Hindlimb muscle (tissue), 1 donor: ENCODE measurements at regions not wholly inside any gene's neighbourhood (a gene's known extent, or its start where the extent isn't known, plus 50 kb on each side); places are given as distances from the start of the nearest gene placed in this dataset.

Source experiments
- DNase-seq: peaks from one replicate; pipeline ENCODE4 v3.0.0-alpha.2; 2013

GRCh38 chr3:31391150-31391549, 141.6 kb upstream of the STT3B start:
- DNase-seq = no peak

DNA sequence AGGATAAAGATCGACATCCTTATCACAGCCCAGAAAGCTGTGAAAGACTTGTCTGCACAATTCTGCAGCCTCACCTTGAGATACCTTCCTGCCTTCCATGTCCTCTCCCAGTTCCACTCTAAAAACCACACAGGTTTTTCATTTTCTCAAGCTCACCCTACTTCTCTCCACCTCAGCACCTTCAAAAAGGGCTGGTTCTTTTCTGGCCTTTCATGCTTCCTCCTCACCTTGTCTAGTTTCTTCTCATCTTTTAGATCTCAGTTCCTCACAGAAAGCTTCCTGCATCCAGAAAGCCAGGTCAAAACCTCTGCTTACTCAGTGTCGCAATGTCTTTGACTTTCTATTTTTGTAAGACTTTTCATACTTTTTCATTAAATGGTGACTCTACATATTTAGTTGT, 140.2 kb upstream of the STT3B start:
- no peak for DNase-seq

DNA sequence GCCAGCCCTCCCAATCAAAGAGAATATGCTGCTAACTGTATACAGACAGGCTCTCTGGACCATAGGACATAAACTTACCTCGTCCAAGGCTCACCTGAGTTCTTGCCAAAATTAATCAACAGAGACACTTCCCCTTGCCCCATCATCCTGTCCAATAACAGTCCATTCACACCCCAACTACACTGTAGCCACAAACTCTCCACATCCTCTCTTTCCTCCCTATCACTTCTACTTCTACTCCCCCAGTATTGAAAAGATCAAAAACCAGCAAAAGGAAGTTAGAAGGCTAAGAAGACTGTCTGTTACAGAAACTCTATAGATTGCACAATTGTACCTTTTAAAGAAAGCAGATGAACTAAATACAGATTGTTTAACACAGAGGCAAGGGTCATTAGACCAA, 133.5 kb upstream of the STT3B start:
- no peak for DNase-seq

- no peak for DNase-seq
These were observed 130.6 kb upstream of the STT3B start for GRCh38 chr3:31402117-31402516.

DNA sequence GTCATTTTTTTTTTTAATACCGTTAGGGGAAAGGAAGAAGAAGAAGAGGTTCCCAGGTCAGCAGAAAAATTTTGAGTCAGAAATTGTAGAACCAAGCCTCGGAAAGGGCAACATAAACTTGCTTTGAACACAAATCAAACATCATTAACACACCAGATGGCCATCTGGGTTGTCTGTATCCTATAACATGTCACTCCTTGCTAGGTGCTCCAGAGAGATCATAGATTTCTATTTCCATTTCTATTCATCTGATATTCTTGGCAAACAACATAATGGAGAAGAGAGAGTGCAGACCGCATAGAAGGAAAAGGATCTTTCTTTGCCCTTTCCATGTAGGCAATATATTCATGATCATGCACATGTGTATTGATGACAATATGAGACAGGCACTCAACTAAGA, 129.5 kb upstream of the STT3B start:
- no peak for DNase-seq

DNA sequence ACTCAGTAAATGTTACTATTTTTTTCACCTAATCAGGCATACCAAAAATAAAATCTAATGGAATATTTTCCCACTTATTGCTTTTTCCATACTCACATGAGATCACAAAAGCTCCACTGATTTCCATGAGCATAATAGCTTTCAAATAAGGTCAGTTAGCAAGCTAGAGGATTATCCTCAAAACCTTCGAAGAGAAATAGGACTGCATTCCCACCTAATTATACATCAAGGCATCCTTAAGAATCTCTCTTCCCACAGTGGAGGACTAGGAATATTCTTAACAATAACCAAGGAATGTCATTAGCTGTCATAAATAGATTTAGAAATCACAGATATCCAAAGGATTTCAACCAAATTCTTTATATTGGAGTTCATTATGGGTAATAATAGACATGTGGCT, 127.9 kb upstream of the STT3B start:
- no peak for DNase-seq

DNA sequence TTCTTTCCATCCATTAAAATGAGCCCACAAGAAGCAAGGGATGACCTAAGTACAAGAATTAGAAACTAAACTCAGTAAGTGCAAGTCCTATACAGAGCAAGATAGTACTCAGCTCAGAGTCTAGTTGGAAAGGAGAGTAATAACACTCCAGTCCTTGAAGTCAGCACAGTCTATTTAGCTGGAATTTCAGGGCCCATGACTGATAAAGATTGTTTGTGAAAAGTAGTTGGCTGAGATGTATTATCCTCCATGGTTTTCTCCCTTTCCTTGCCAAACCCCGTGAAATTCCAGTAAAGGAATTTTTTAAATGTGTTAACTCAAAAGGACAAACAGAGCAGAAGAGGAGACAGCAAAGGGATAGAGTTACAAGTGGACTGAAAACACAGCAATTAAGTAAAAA, 127.2 kb upstream of the STT3B start:
- no peak for DNase-seq

GRCh38 chr3:31406896-31407295, 125.8 kb upstream of the STT3B start:
- DNase-seq = no peak

- DNase-seq = no peak
These were observed 125.1 kb upstream of the STT3B start for GRCh38 chr3:31407665-31408064.

- no peak for DNase-seq
These were observed 124.0 kb upstream of the STT3B start for GRCh38 chr3:31408720-31409119.

- no peak for DNase-seq
These were observed 123.3 kb upstream of the STT3B start for GRCh38 chr3:31409389-31409788.

GRCh38 chr3:31409866-31410265, 122.9 kb upstream of the STT3B start:
- DNase-seq = no peak

DNA sequence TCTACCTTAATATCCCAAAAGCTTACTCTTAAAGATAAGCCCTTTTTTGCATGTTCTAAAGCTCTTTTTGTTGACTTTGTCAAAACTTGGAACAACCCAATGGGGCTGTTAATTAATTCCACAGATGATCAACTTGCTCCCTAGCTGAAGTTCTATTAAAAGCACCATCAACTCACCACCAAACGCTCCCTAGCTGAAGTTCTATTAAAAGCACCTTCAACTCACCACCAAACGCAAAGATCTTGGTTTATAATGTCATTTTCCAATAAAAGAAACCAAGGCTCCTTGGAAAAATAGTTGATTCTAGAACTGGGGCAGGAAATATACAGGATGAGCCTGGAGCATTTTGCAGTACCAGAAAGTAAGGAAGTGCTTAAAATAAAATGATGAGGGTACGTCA, 122.3 kb upstream of the STT3B start:
- no peak for DNase-seq

DNA sequence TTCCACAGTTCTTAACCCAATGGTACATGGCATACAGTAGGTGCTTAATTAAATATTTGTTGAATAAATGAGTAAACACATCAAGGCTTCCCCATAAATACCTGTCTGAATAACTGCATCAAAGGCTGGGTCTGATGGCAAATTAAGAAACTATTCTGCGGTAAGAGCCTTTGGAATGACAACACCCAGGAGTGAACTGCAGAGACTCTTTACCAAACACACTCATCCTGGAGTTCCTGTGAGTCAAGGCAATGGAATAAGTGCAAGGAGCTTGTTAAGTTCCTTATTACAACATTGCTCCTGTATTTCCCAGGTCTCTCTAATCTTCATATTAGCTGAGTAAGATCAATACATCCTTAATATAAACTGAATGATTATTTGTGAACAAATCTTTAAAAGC, 119.9 kb upstream of the STT3B start:
- DNase-seq = no peak

- no peak for DNase-seq
These were observed 119.2 kb upstream of the STT3B start for GRCh38 chr3:31413515-31413914.

- no peak for DNase-seq
These were observed 115.7 kb upstream of the STT3B start for GRCh38 chr3:31416980-31417379.

GRCh38 chr3:31417486-31417885, 115.2 kb upstream of the STT3B start:
- DNase-seq = no peak

GRCh38 chr3:31420311-31420710, 112.4 kb upstream of the STT3B start:
- DNase-seq = no peak

- no peak for DNase-seq
These were observed 111.2 kb upstream of the STT3B start for GRCh38 chr3:31421314-31422048.

DNA sequence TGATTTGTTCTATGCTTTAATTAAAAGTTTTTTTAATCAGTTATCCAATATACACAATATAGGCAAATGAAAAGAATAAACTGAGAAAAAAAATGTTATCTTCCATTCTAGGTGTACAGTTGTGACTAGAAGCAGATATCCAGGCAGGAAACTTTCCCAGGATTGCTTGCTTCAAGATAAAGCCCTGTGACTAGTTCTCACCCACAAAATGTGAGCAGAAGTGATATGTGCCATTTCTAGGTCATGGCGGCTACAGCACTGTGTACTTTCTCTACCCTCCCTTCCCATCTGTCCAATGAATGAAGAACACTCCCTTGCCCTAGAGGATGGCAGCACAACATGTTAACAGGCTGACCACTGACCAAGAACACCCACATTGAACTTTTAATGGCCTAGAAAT, 110.5 kb upstream of the STT3B start:
- no peak for DNase-seq

DNA sequence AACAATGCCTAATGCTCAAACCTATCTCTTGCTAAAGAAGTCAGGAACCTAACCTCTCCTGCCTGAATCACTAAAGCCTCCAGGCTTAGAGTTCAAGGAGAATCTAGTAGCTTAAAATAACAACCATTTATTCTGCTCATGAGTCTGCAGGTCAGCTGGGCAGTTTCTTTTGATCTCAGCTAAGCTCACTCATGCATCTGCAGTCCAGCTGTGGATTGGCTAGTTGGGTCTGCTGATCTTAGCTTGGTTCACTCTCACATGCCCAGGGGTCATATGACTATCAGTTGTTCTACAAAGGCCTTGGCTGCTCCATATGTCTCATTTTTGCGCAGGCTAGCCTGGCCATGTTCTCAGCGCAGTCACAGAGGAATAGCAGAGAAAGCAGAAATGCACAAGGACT, 109.2 kb upstream of the STT3B start:
- no peak for DNase-seq

DNA sequence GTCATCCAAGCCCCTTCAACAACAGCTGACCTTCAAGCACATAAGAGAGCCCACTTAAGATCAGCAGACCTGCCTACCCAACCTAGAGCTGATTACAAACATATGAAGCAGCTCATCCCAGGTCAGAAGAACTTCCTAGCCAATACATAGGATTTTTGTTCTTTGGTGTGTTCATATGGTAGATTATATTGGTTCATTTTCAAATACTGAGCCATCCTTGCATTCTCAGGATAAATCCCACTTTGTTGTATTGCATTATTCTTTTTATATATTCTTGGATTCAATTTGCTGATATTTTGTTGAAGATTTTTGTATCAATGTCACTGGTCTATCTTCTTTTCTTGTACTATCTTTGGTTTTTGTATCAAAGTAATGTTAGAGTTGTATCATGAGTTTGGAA, 107.3 kb upstream of the STT3B start:
- DNase-seq = no peak

- DNase-seq = no peak
These were observed 105.1 kb upstream of the STT3B start for GRCh38 chr3:31427623-31428022.

DNA sequence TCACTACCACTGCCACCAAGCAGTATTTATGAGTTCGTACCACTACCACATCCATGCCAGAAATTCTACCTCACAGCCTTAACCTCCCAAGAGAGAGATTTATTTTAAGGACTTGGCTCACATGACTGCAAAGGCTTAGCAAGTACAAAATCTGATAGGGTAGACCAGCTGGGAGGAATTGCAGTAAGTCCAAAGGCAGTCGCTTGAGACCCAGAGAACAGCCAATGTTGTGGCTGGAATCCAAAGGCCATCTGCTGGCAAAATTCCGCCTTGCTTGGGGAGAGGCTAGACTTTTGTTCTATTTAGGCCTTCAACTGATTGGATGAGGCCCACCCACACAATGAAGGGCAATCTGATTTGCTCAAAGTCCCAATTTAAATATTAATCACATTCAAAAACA, 101.4 kb upstream of the STT3B start:
- DNase-seq = no peak
